K562 (cell line): ENCODE measurements at regions not wholly inside any gene's neighbourhood (a gene's known extent, or its start where the extent isn't known, plus 50 kb on each side); places are given as distances from the start of the nearest gene placed in this dataset.

ENCODE experiments used
- BRD4 ChIP-seq: fragments of 200-600 bp; sonication (generic); IDR thresholded peaks from 2 replicates; pipeline ENCODE4 v1.6.1; 2017; ENCODE audit warnings: inconsistent platforms
- CREB3L1 ChIP-seq: fragments of 450-650 bp; IDR thresholded peaks from 2 replicates; pipeline ENCODE4 v1.6.1; 2014; ENCODE audit warnings: low read depth, mild to moderate bottlenecking, moderate library complexity, borderline replicate concordance
- CTCF ChIP-seq, 3 experiments: IDR thresholded peaks in 2 of 3; conservative IDR thresholded peaks in 1 of 3; 2 replicates each; pipeline ENCODE4 v1.5.1; 2011 to 2012; ENCODE audit warnings: low read length in 3 of 3, mild to moderate bottlenecking in 3 of 3, control low read depth in 2 of 3, improper control_type of control experiment in 1 of 3, inconsistent platforms in 1 of 3, low read depth in 1 of 3, mixed read lengths in 1 of 3, moderate library complexity in 1 of 3; ENCODE audit not compliant: insufficient read depth in 2 of 3
- E2F5 ChIP-seq: sonication (generic); formaldehyde crosslinking; IDR thresholded peaks from 2 replicates; pipeline ENCODE4 v1.8.0; 2022; ENCODE audit warnings: mild to moderate bottlenecking, missing genetic modification reagents
- MAFG ChIP-seq: fragments of 450-650 bp; conservative IDR thresholded peaks from 2 replicates; pipeline ENCODE4 v1.6.1; 2016; ENCODE audit warnings: missing genetic modification characterization, missing compliant biosample characterization
- NEUROD1 ChIP-seq: fragments of 150-350 bp; IDR thresholded peaks from 2 replicates; pipeline ENCODE4 v1.6.1; 2014; ENCODE audit warnings: borderline replicate concordance, low read length, low read depth; ENCODE audit not compliant: partially characterized antibody
- SMAD3 ChIP-seq: fragments of 450-650 bp; formaldehyde crosslinking; conservative IDR thresholded peaks from 2 replicates; pipeline ENCODE4 v1.4.0; 2020; ENCODE audit warnings: mild to moderate bottlenecking
- SP1 ChIP-seq: sonication (generic); formaldehyde crosslinking; IDR thresholded peaks from 2 replicates; pipeline ENCODE4 v1.8.1; 2022; ENCODE audit warnings: mild to moderate bottlenecking, missing genetic modification reagents
- ZZZ3 ChIP-seq: fragments of 450-650 bp; IDR thresholded peaks from 2 replicates; pipeline ENCODE4 v1.6.1; 2016; ENCODE audit warnings: antibody characterized with exemption, mild to moderate bottlenecking, moderate library complexity

GRCh38 chr12:42779186-42779859 lies 189.8 kb upstream of the PRICKLE1 start:
- no peak for TF ChIP-seq CTCF (IDR thresholded peaks at IDR 0.05 in 2 of 3, conservative IDR thresholded peaks at IDR 0.05 in 1 of 3; ENCODE audit: insufficient read depth in 2 of 3, low read depth in 1 of 3, low read length in 3 of 3)
- no peak for TF ChIP-seq CREB3L1
- TF ChIP-seq NEUROD1 = no peak
- TF ChIP-seq MAFG (tag) = no peak
- TF ChIP-seq SMAD3 (CRISPR knock-in tag) = no peak
- no peak for TF ChIP-seq BRD4
- TF ChIP-seq SP1 (CRISPR knock-in tag) = no peak
- TF ChIP-seq E2F5 (CRISPR knock-in tag) = no peak
- TF ChIP-seq ZZZ3 = no peak
